ENCODE measurements at regions not wholly inside any gene's neighbourhood (a gene's known extent, or its start where the extent isn't known, plus 50 kb on each side); places are given as distances from the start of the nearest gene placed in this dataset.

DNA sequence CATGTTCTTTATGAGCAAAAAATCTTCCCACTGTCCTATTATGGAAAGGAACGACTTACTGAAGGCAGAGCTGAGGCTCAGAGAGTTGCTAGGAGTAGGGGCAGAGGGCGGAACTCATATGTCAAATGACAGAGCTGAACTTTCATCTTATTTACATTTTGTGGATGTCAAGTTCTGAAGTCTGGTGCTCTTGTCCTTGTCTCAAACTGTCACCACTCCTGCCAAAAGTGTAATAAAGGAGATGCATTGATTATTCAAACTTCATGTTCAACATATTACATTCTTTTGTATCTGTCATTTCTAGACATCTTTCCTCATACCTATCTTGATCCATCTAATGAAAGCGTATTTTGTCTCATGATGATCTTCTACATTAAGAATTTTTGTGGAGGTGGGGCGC lies 57.1 kb upstream of the C11orf87 start:
- DNase-seq (ENCODE audit: low spot score) = no peak

DNA sequence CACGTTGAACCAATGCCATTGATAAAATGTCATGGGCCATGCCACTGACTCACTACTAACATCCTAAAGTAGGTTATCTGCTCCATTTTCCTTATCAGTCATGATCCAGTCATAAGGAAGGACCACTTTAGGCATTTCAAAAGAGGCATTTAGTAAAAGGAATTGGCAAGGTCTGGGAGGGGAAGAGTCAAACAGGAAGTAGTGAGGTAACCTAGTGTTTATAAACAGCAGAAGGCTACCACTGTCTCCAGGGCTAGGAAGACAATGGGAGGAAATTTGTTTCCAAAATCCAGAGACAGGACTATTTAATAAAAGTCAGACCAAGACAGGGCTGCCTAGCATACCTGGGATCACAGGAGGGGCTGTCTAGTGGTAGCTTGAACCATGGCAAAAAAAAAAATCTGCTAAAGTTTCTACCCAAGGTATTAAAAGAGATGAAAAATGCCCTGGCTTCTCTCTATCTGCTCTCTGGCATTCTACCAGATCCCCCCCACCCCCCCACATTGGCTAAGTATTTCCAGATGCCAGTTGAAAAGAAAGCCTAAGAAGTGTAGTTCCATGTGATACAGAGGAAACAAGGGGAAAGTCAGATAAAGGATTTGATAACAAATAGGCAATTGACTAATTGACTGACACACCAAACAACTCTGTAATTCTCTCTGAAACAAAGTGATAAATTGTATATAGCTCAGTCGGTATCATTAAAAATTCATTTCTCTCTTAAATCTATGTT lies 50.4 kb upstream of the C11orf87 start:
- DNase-seq (ENCODE audit: low spot score) = no peak

Measured in putamen (tissue), 1 donor.